Ovary (tissue), 7 donors: ENCODE measurements at regions not wholly inside any gene's neighbourhood (a gene's known extent, or its start where the extent isn't known, plus 50 kb on each side); places are given as distances from the start of the nearest gene placed in this dataset.
"Not testable (repeated sequence)": the region's sequence is repeated elsewhere in the genome, so short reads cannot be mapped to it uniquely, and the experiment has no call there.

Source experiments
- DNase-seq, 5 donors: peaks; one replicate each; pipeline ENCODE4 v3.0.0-alpha.2; 2019 to 2020
- H3K27ac ChIP-seq, 2 donors: fragments of 200-600 bp; one replicate each; pipeline versions ENCODE4 v1.5.1 to v1.8.0; 2019 to 2022
- H3K27me3 ChIP-seq: fragments of 200-600 bp; one replicate; pipeline ENCODE4 v1.8.0; 2022
- H3K36me3 ChIP-seq: fragments of 200-600 bp; sonication (generic); one replicate; pipeline ENCODE4 v1.5.1; 2019
- H3K4me1 ChIP-seq: one replicate; pipeline ENCODE4 v1.8.1; 2013; ENCODE audit warnings: mild to moderate bottlenecking, moderate library complexity; ENCODE audit not compliant: insufficient read depth
- H3K4me3 ChIP-seq: fragments of 200-600 bp; sonication (generic); one replicate; pipeline ENCODE4 v1.5.1; 2017
- H3K9me3 ChIP-seq, 2 donors: fragments of 200-600 bp in 1 of 2; sonication (generic) in 1 of 2; one replicate each; pipeline versions ENCODE4 v1.5.1 to v1.8.1; 2013 to 2019; ENCODE audit warnings: mild to moderate bottlenecking in 1 of 2, moderate library complexity in 1 of 2
- WGBS, 3 donors: extraction: QIAGEN DNeasy Blood & Tissue Kit in 1 of 3; methylation state at CpG; one replicate each; pipeline versions ENCODE4 v1.1.5 to v1.1.7; 2013 to 2017; 5-methylcytosine and 5-hydroxymethylcytosine counted together
- intact Hi-C, 4 donors: fragments of 100-400 bp; cut with DNase I; formaldehyde crosslinking; loops; one replicate each; pipeline versions ENCODE4 v1.11.0 to v1.15.1; 2022 to 2023
- donor health status: DM: no; HTN: no; CAD: no; lungs with moderate emphysema.
- donor health status: DM: no; HTN: no; CAD: no.
- donor health status: Bipolar disorder and iron deficiency.
- donor health status: DM: no; HTN: no; CAD: no.
- donor health status: DM: yes; HTN: yes; CAD: no.

GRCh38 chr1:206314951-206315636, 111.8 kb downstream of the SRGAP2 start:
- H3K36me3 ChIP-seq, H3K9me3 ChIP-seq, H3K27me3 ChIP-seq, DNase-seq, H3K27ac ChIP-seq, H3K4me1 ChIP-seq, intact Hi-C loops, H3K4me3 ChIP-seq: not testable (repeated sequence)
- WGBS, 3 donors, result 93% methylated on average over 2 of the region's 6 CpGs; no CpG with 5 or more reads in 2 of the 3 donors

GRCh38 chr1:206316901-206317300, 113.6 kb downstream of the SRGAP2 start:
- H3K27ac ChIP-seq, H3K27me3 ChIP-seq, H3K4me1 ChIP-seq, H3K36me3 ChIP-seq, H3K4me3 ChIP-seq, intact Hi-C loops, H3K9me3 ChIP-seq, DNase-seq: not testable (repeated sequence)
- no CpG with 5 or more reads among the region's 4 CpGs for WGBS, 3 donors

- H3K27ac ChIP-seq, H3K4me3 ChIP-seq, DNase-seq, H3K27me3 ChIP-seq, H3K36me3 ChIP-seq, H3K4me1 ChIP-seq, intact Hi-C loops, H3K9me3 ChIP-seq: not testable (repeated sequence)
- 38 to 77% (median 40%) methylated on average over 2 to 4 of the region's 5 CpGs for WGBS, 3 donors
Observed at GRCh38 chr1:206317878-206318514, 114.7 kb downstream of the SRGAP2 start.

GRCh38 chr1:206320227-206320626, 116.9 kb downstream of the SRGAP2 start:
- H3K4me3 ChIP-seq, H3K27me3 ChIP-seq, H3K9me3 ChIP-seq, H3K4me1 ChIP-seq, H3K27ac ChIP-seq, H3K36me3 ChIP-seq, intact Hi-C loops, DNase-seq: not testable (repeated sequence)
- WGBS, 3 donors, result no CpG with 5 or more reads among the region's 2 CpGs

- 25 to 30% (median 28%) methylated on average over 5 of the region's 6 CpGs for WGBS, 3 donors
- H3K36me3 ChIP-seq, H3K27ac ChIP-seq, H3K4me1 ChIP-seq, DNase-seq, H3K9me3 ChIP-seq, H3K4me3 ChIP-seq, H3K27me3 ChIP-seq, intact Hi-C loops: not testable (repeated sequence)
Observed at GRCh38 chr1:206326159-206326939, 123.0 kb downstream of the SRGAP2 start.

- WGBS, 3 donors, result 75 to 88% (median 83%) methylated on average over 1 to 2 of the region's 5 CpGs
Observed at GRCh38 chr1:206331597-206331996, 128.3 kb downstream of the SRGAP2 start.

GRCh38 chr1:206333316-206333715, 130.0 kb downstream of the SRGAP2 start:
- WGBS, 3 donors, result 98 to 99% methylated on average over 8 to 13 of the region's 13 CpGs; no CpG with 5 or more reads in 1 of the 3 donors
- intact Hi-C loops, H3K9me3 ChIP-seq, H3K27me3 ChIP-seq, H3K27ac ChIP-seq, H3K4me3 ChIP-seq, H3K4me1 ChIP-seq, DNase-seq, H3K36me3 ChIP-seq: not testable (repeated sequence)

More at GRCh38 chr1:206331597-206331996, 128.3 kb downstream of the SRGAP2 start:
- H3K27me3 ChIP-seq, intact Hi-C loops, H3K4me3 ChIP-seq, H3K36me3 ChIP-seq, H3K4me1 ChIP-seq, H3K9me3 ChIP-seq, DNase-seq, H3K27ac ChIP-seq: not testable (repeated sequence)

GRCh38 chr1:206333897-206334296, 130.6 kb downstream of the SRGAP2 start:
- H3K9me3 ChIP-seq, H3K27ac ChIP-seq, DNase-seq, intact Hi-C loops, H3K4me1 ChIP-seq, H3K27me3 ChIP-seq, H3K4me3 ChIP-seq, H3K36me3 ChIP-seq: not testable (repeated sequence)

GRCh38 chr1:206334481-206334880, 131.1 kb downstream of the SRGAP2 start:
- H3K27me3 ChIP-seq, H3K27ac ChIP-seq, H3K9me3 ChIP-seq, H3K4me1 ChIP-seq, DNase-seq, intact Hi-C loops, H3K36me3 ChIP-seq, H3K4me3 ChIP-seq: not testable (repeated sequence)
- WGBS, 3 donors, result 33 to 58% (median 57%) methylated on average over 3 of the region's 3 CpGs

- H3K27me3 ChIP-seq, DNase-seq, intact Hi-C loops: not testable (repeated sequence)
Observed at GRCh38 chr1:206335162-206335561, 131.8 kb downstream of the SRGAP2 start.

GRCh38 chr1:206335875-206336846, 132.8 kb downstream of the SRGAP2 start:
- H3K4me3 ChIP-seq, H3K4me1 ChIP-seq, H3K36me3 ChIP-seq, H3K27me3 ChIP-seq, H3K9me3 ChIP-seq, intact Hi-C loops, DNase-seq, H3K27ac ChIP-seq: not testable (repeated sequence)
- 53 to 78% (median 57%) methylated on average over 3 of the region's 10 CpGs for WGBS, 3 donors

More at GRCh38 chr1:206335162-206335561, 131.8 kb downstream of the SRGAP2 start:
- H3K27ac ChIP-seq, H3K9me3 ChIP-seq, H3K36me3 ChIP-seq, H3K4me3 ChIP-seq, H3K4me1 ChIP-seq: not testable (repeated sequence)
